IMR-90 (cell line): ENCODE measurements at regions not wholly inside any gene's neighbourhood (a gene's known extent, or its start where the extent isn't known, plus 50 kb on each side); places are given as distances from the start of the nearest gene placed in this dataset.
A peak's percentile ranks its signal among the peaks of the same experiment; 100 is the strongest.

ENCODE experiments used
- ATAC-seq: fragments of 200-7000 bp; cut with Tn5 transposase; 2 replicates; pipeline ENCODE4 v1.9.1; 2020; ENCODE audit warnings: low read depth, mild to moderate bottlenecking, moderate library complexity
- BruUV-seq: library from RNA; stranded (reverse); fragments of 400-500 nt; replicated peaks from 2 replicates; lab custom pipeline; 2021; lab: Mats Ljungman, UMichigan
- CTCF ChIA-PET: fragments of 300-600 bp; formaldehyde crosslinking; extraction: SDS; loops from one replicate; lab custom pipeline; 2021; ENCODE audit warnings: antibody characterized with exemption; lab: Yijun Ruan, JAX
- POLR2A ChIA-PET: fragments of 300-600 bp; sonication (Branson Sonifier 250); formaldehyde crosslinking; loops from one replicate; lab custom pipeline; 2022; ENCODE audit warnings: antibody characterized with exemption; ENCODE audit not compliant: unreplicated experiment; lab: Charles Lee
- DNase-seq: peaks from one replicate; pipeline ENCODE4 v3.0.0; 2013
- H2AFZ ChIP-seq: replicated peaks from 2 replicates; pipeline ENCODE3; 2013; ENCODE audit warnings: low read length, mild to moderate bottlenecking; ENCODE audit not compliant: poor library complexity
- H2AK5ac ChIP-seq: 2 replicates; pipeline ENCODE4 v1.6.1; 2013; ENCODE audit warnings: low read depth, low read length, inconsistent platforms
- H2AK9ac ChIP-seq: replicated peaks from 2 replicates; pipeline ENCODE3; 2013; ENCODE audit warnings: mild to moderate bottlenecking, low read depth, low read length, moderate library complexity; ENCODE audit not compliant: poor library complexity
- H2BK120ac ChIP-seq: 2 replicates; pipeline ENCODE4 v1.6.1; 2013; ENCODE audit warnings: low read depth, low read length, inconsistent platforms
- H2BK15ac ChIP-seq: 3 replicates; pipeline ENCODE4 v1.6.1; 2013; ENCODE audit warnings: low read depth, low read length, inconsistent platforms
- H2BK20ac ChIP-seq: 2 replicates; pipeline ENCODE4 v1.6.1; 2013; ENCODE audit warnings: low read depth, mild to moderate bottlenecking, inconsistent platforms, low read length, moderate library complexity
- H2BK5ac ChIP-seq: 2 replicates; pipeline ENCODE4 v1.6.1; 2013; ENCODE audit warnings: mild to moderate bottlenecking, low read depth, low read length, inconsistent platforms; ENCODE audit not compliant: poor library complexity, severe bottlenecking
- H3K14ac ChIP-seq: replicated peaks from 2 replicates; pipeline ENCODE4 v1.6.1; 2013; ENCODE audit warnings: low read depth, low read length, inconsistent platforms
- H3K18ac ChIP-seq: 2 replicates; pipeline ENCODE4 v1.6.1; 2013; ENCODE audit warnings: low read depth, low read length, control low read depth
- H3K23ac ChIP-seq: 2 replicates; pipeline ENCODE4 v1.6.1; 2013; ENCODE audit warnings: low read depth, low read length, inconsistent platforms
- H3K27ac ChIP-seq: 2 replicates; pipeline ENCODE4 v1.5.1; 2013; ENCODE audit warnings: mild to moderate bottlenecking, control low read depth, low read length; ENCODE audit not compliant: insufficient read depth
- H3K27me3 ChIP-seq: 2 replicates; pipeline ENCODE4 v1.6.1; 2013; ENCODE audit warnings: low read length; ENCODE audit not compliant: control insufficient read depth, insufficient read depth
- H3K36me3 ChIP-seq: 2 replicates; pipeline ENCODE4 v1.6.1; 2013; ENCODE audit warnings: low read length, mixed read lengths; ENCODE audit not compliant: control insufficient read depth, insufficient read depth
- H3K4ac ChIP-seq: 2 replicates; pipeline ENCODE4 v1.6.1; 2013; ENCODE audit warnings: low read depth, low read length, inconsistent platforms
- H3K4me1 ChIP-seq: 2 replicates; pipeline ENCODE4 v1.6.1; 2013; ENCODE audit warnings: low read length, mixed read lengths; ENCODE audit not compliant: control insufficient read depth, insufficient read depth
- H3K4me2 ChIP-seq: 2 replicates; pipeline ENCODE4 v1.6.1; 2013; ENCODE audit warnings: low read depth, mild to moderate bottlenecking, control low read depth, low read length, moderate library complexity
- H3K4me3 ChIP-seq: 2 replicates; pipeline ENCODE4 v1.5.1; 2013; ENCODE audit warnings: low read depth, mild to moderate bottlenecking, control low read depth, low read length, moderate library complexity; ENCODE audit not compliant: insufficient read depth
- H3K56ac ChIP-seq: 2 replicates; pipeline ENCODE4 v1.6.1; 2013; ENCODE audit warnings: low read length, inconsistent platforms; ENCODE audit not compliant: insufficient read depth; ENCODE audit errors: extremely low read depth
- H3K79me1 ChIP-seq, 2 experiments: 2 replicates each; pipeline ENCODE4 v1.6.1; 2013; ENCODE audit warnings: low read length in 2 of 2, inconsistent platforms in 1 of 2, low read depth in 1 of 2
- H3K9ac ChIP-seq: 2 replicates; pipeline ENCODE4 v1.6.1; 2013; ENCODE audit warnings: low read depth, low read length, control low read depth
- H3K9me1 ChIP-seq: 2 replicates; pipeline ENCODE4 v1.6.1; 2013; ENCODE audit warnings: low read length, inconsistent platforms; ENCODE audit not compliant: insufficient read depth
- H3K9me3 ChIP-seq: 2 replicates; pipeline ENCODE4 v1.6.1; 2013; ENCODE audit warnings: low read length; ENCODE audit not compliant: control insufficient read depth, insufficient read depth
- H4K20me1 ChIP-seq: 2 replicates; pipeline ENCODE4 v1.6.1; 2013; ENCODE audit warnings: low read length, inconsistent platforms; ENCODE audit not compliant: insufficient read depth
- H4K5ac ChIP-seq: 2 replicates; pipeline ENCODE4 v1.6.1; 2013; ENCODE audit warnings: mild to moderate bottlenecking, low read depth, low read length, control low read depth
- H4K8ac ChIP-seq, 2 experiments: 2 replicates each; pipeline ENCODE4 v1.6.1; 2013; ENCODE audit warnings: low read depth in 2 of 2, low read length in 2 of 2, control low read depth in 1 of 2, inconsistent platforms in 1 of 2
- H4K91ac ChIP-seq: 2 replicates; pipeline ENCODE4 v1.6.1; 2013; ENCODE audit warnings: low read depth, low read length, inconsistent platforms; ENCODE audit not compliant: insufficient read depth
- BHLHE40 ChIP-seq: fragments of 150-350 bp; IDR thresholded peaks from 2 replicates; pipeline ENCODE4 v1.6.1; 2016; ENCODE audit warnings: mild to moderate bottlenecking, low read depth, low read length
- CEBPB ChIP-seq: IDR thresholded peaks from 2 replicates; pipeline ENCODE4 v1.6.1; 2012; ENCODE audit warnings: low read depth, low read length, improper control_type of control experiment
- CHD1 ChIP-seq: IDR thresholded peaks from 2 replicates; pipeline ENCODE4 v1.6.1; 2012; ENCODE audit warnings: low read depth, low read length, improper control_type of control experiment
- CTCF ChIP-seq: conservative IDR thresholded peaks from 2 replicates; pipeline ENCODE4 v1.5.1; 2012; ENCODE audit warnings: mild to moderate bottlenecking, low read depth, low read length, improper control_type of control experiment
- FOS ChIP-seq: fragments of 150-350 bp; IDR thresholded peaks from 2 replicates; pipeline ENCODE4 v1.6.1; 2016; ENCODE audit warnings: low read depth, low read length
- MAFK ChIP-seq: IDR thresholded peaks from 2 replicates; pipeline ENCODE4 v1.6.1; 2012; ENCODE audit warnings: low read depth, low read length, improper control_type of control experiment
- MAZ ChIP-seq: IDR thresholded peaks from 2 replicates; pipeline ENCODE4 v1.6.1; 2012; ENCODE audit warnings: low read depth, mild to moderate bottlenecking, low read length, improper control_type of control experiment, moderate library complexity, borderline replicate concordance
- MXI1 ChIP-seq: IDR thresholded peaks from 2 replicates; pipeline ENCODE4 v1.6.1; 2012; ENCODE audit warnings: low read depth, mild to moderate bottlenecking, low read length, moderate library complexity, borderline replicate concordance
- NFE2L2 ChIP-seq: fragments of 150-350 bp; IDR thresholded peaks from 2 replicates; pipeline ENCODE4 v1.6.1; 2016; ENCODE audit warnings: low read depth, mild to moderate bottlenecking, low read length
- POLR2A ChIP-seq: IDR thresholded peaks from 2 replicates; pipeline ENCODE4 v1.6.1; 2012; ENCODE audit warnings: mild to moderate bottlenecking, low read depth, low read length
- RAD21 ChIP-seq: IDR thresholded peaks from 2 replicates; pipeline ENCODE4 v1.6.1; 2012; ENCODE audit warnings: low read length, improper control_type of control experiment
- RCOR1 ChIP-seq: IDR thresholded peaks from 2 replicates; pipeline ENCODE4 v1.6.1; 2012; ENCODE audit warnings: mild to moderate bottlenecking, low read length, improper control_type of control experiment; ENCODE audit not compliant: insufficient replicate concordance
- RFX5 ChIP-seq: IDR thresholded peaks from 2 replicates; pipeline ENCODE4 v1.8.0; 2012; ENCODE audit warnings: low read depth, mild to moderate bottlenecking, low read length, moderate library complexity
- SMC3 ChIP-seq: fragments of 150-350 bp; IDR thresholded peaks from 2 replicates; pipeline ENCODE4 v1.6.1; 2016; ENCODE audit warnings: low read depth, mild to moderate bottlenecking, antibody characterized with exemption, low read length, moderate library complexity
- USF2 ChIP-seq: fragments of 150-350 bp; IDR thresholded peaks from 2 replicates; pipeline ENCODE4 v1.6.1; 2017; ENCODE audit warnings: mild to moderate bottlenecking, antibody characterized with exemption, low read length, low read depth
- WGBS, 2 experiments: methylation state at CpG; one replicate each; pipeline versions ENCODE4 v1.1.5 to v1.1.7; 2013; ENCODE audit warnings: missing lambda C conversion rate in 2 of 2; ENCODE audit not compliant: insufficient read length in 1 of 2; ENCODE audit errors: extremely low coverage in 2 of 2; 5-methylcytosine and 5-hydroxymethylcytosine counted together
- dilution Hi-C: fragments of 300-500 bp; cut with HindIII; formaldehyde crosslinking; loops from one replicate; pipeline ENCODE4 v1.14.3; 2018; ENCODE audit warnings: low sequenced_read_pairs; ENCODE audit not compliant: unreplicated experiment
- in situ Hi-C: fragments of 300-500 bp; cut with MboI; formaldehyde crosslinking; loops from 3 replicates; pipeline ENCODE4 v1.14.3; 2019; ENCODE audit warnings: low sequenced_read_pairs, inconsistent platforms, mixed read lengths
- intact Hi-C: fragments of 100-400 bp; cut with micrococcal nuclease; formaldehyde crosslinking; loops from 2 replicates; pipeline ENCODE4 v1.10.0; 2022

- Histone ChIP-seq H2BK120ac (no peak overlapping the region), H3K9ac (no peak overlapping the region), H3K36me3 (no peaks in the 10 kb centered on the region), H3K9me1 (peaks cover 3% of the 10 kb centered on the region; the same call in 1 of the 2 replicates), H3K27ac (no peak overlapping the region), H3K4me2 (no peak overlapping the region), H2AK9ac (no peak overlapping the region), H3K18ac (no peak overlapping the region), H2BK15ac (no peak overlapping the region), H3K14ac (no peak overlapping the region), H3K79me1 (no peaks in the 10 kb centered on the region), H4K5ac (no peak overlapping the region), H3K56ac (no peak overlapping the region), H4K20me1 (no peaks in the 10 kb centered on the region), H3K4me3 (no peak overlapping the region), H3K27me3 (no peaks in the 10 kb centered on the region), H3K4ac (no peak overlapping the region), H4K91ac (no peak overlapping the region), H3K4me1 (peaks cover 2% of the 10 kb centered on the region; the same call in 1 of the 2 replicates), H2BK5ac (no peak overlapping the region), H2AFZ (no peak overlapping the region), H2AK5ac (0 out of 2 replicates have a peak overlapping the region, but pooled peaks have one; percentile 4), H4K8ac (no peak overlapping the region), H3K23ac (no peak overlapping the region), H3K9me3 (no peaks in the 10 kb centered on the region), H2BK20ac (no peak overlapping the region)
- TF ChIP-seq CTCF: no peak
- no peak for TF ChIP-seq RAD21
- TF ChIP-seq BHLHE40: no peak
- TF ChIP-seq MAZ: no peak
- TF ChIP-seq RFX5: no peak
- no peak for TF ChIP-seq SMC3
- TF ChIP-seq MAFK: no peak
- TF ChIP-seq RCOR1: no peak
- no peak for TF ChIP-seq USF2
- TF ChIP-seq NFE2L2: no peak
- no peak for TF ChIP-seq POLR2A
- no peak for TF ChIP-seq MXI1
- no peak for TF ChIP-seq CHD1
- no peak for TF ChIP-seq CEBPB
- no peak for TF ChIP-seq FOS
- in situ Hi-C loops (no loop called here), intact Hi-C loops (no loop called here), dilution Hi-C loops (no loop called here)
- 87% methylated on average over 2 of the region's 7 CpGs; no CpG with 5 or more reads in 1 of the 2 experiments for WGBS, 2 experiments
- ChIA-PET CTCF (no interaction called here), POLR2A (no interaction called here)
- ATAC-seq (no peak), DNase-seq (no peak)
- no TSS peak for BruUV-seq
These were observed 143.3 kb upstream of the SMLR1 start for GRCh38 chr6:130683761-130684517.
